ENCODE measurements at regions not wholly inside any gene's neighbourhood (a gene's known extent, or its start where the extent isn't known, plus 50 kb on each side); places are given as distances from the start of the nearest gene placed in this dataset.

DNA sequence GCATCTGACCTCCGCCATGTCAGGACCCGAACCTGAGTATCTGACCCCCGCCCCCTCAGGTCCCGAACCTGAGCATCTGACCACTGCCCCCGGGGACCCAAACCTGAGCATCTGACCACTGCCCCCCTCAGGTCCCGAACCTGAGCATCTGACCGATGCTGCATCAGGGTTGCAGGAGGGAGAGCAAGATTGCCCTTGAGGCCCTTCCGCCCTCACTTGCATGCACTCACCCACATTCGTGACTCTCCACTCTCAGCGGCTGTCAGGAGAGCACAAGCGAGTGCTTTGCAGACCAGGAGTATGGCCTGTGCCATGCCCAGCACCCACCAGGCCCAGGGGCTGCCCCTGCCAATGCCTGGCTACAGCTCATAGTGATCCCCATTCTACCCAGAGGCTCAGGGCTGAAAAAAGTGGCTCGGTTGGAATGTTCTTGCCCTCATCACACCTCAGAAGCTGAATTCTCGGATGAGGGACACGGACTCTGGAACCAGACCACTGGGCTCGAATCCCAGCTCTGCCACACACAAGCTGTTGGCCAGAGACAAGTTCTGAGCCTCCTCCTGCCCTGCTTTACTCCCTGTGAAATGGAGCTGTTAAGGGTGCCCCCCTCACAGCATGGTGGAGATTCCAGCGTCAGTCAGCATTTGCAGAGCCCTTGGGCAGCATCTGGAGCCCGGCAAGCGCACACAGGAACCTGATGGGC is 82.1 kb downstream of the DLL1 start:
- TF ChIP-seq, protein P1, sequence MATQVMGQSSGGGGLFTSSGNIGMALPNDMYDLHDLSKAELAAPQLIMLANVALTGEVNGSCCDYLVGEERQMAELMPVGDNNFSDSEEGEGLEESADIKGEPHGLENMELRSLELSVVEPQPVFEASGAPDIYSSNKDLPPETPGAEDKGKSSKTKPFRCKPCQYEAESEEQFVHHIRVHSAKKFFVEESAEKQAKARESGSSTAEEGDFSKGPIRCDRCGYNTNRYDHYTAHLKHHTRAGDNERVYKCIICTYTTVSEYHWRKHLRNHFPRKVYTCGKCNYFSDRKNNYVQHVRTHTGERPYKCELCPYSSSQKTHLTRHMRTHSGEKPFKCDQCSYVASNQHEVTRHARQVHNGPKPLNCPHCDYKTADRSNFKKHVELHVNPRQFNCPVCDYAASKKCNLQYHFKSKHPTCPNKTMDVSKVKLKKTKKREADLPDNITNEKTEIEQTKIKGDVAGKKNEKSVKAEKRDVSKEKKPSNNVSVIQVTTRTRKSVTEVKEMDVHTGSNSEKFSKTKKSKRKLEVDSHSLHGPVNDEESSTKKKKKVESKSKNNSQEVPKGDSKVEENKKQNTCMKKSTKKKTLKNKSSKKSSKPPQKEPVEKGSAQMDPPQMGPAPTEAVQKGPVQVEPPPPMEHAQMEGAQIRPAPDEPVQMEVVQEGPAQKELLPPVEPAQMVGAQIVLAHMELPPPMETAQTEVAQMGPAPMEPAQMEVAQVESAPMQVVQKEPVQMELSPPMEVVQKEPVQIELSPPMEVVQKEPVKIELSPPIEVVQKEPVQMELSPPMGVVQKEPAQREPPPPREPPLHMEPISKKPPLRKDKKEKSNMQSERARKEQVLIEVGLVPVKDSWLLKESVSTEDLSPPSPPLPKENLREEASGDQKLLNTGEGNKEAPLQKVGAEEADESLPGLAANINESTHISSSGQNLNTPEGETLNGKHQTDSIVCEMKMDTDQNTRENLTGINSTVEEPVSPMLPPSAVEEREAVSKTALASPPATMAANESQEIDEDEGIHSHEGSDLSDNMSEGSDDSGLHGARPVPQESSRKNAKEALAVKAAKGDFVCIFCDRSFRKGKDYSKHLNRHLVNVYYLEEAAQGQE (IDR thresholded peaks at IDR 0.05; ENCODE audit: insufficient read depth in 1 of 2, low read depth in 2 of 2, low read length in 2 of 2), result no peak
- TF ChIP-seq SIN3A (IDR thresholded peaks at IDR 0.05; ENCODE audit: borderline replicate concordance, insufficient read depth, low read length), result no peak
- TF ChIP-seq TAF1 (IDR thresholded peaks at IDR 0.05; ENCODE audit: borderline replicate concordance, insufficient read depth, low read length), result no peak
- no peak for TF ChIP-seq POLR2AphosphoS5 (IDR thresholded peaks at IDR 0.05; ENCODE audit: low read depth, low read length)
- TF ChIP-seq FOXP2 (optimal IDR thresholded peaks at IDR 0.05; ENCODE audit: borderline replicate concordance, extremely low read depth, extremely low read length, insufficient read depth), result no peak

DNA sequence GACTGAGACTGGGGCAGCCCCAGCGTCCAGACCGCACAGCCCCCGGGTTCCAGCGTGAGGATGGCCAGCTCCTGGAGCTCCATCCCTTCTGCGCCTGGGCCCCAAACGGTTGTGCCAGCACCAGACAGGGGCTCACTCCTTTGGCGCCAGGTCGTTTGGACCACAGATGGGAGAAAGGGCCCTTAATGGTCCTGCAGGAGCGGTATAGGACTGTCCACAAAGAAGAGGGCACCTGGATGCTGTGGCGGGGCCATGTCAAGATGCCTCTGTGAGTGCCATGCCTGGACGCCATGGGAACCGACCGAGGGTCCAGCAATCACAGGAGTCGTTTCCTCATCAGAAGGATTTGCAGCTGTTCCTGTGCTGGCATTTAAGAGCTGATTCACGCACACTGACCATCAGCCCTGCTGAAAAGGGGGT is 82.7 kb downstream of the DLL1 start:
- no peak for TF ChIP-seq POLR2AphosphoS5 (IDR thresholded peaks at IDR 0.05; ENCODE audit: low read depth, low read length)
- TF ChIP-seq, protein P1 (IDR thresholded peaks at IDR 0.05; ENCODE audit: insufficient read depth in 1 of 2, low read depth in 2 of 2, low read length in 2 of 2), result no peak
- TF ChIP-seq TAF1 (IDR thresholded peaks at IDR 0.05; ENCODE audit: borderline replicate concordance, insufficient read depth, low read length), result no peak

DNA sequence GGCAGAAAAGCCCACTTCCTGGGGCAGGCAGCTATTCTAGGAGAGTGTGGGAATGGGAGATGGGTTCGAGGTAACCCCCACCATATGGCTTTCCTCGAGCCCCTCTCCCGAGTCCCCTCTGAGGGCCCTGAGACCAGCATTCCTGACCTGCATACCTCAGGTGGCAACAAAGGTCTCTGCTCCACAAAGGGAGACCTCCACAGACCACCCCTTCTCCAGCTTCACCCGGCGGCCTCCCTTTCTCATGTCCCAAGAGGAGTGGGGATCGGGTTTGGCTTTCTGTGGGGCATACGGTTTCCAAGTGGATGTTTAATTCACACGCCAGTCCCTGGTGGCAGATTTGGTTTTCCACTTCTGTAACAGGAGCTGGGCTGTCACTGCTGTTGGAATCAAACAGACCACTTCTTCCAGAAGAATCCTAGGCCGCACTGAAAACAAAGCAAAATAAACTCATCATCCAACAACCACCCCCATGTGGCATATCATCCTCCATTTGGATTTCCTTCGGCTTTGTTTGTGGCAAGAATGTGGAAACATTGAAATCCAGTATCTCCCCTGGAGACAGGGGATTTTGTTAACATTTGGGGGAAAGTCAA is 83.2 kb downstream of the DLL1 start:
- TF ChIP-seq TAF1 (IDR thresholded peaks at IDR 0.05; ENCODE audit: borderline replicate concordance, insufficient read depth, low read length) (no peak), FOXP2 (optimal IDR thresholded peaks at IDR 0.05; ENCODE audit: borderline replicate concordance, extremely low read depth, extremely low read length, insufficient read depth) (no peak), POLR2AphosphoS5 (IDR thresholded peaks at IDR 0.05; ENCODE audit: low read depth, low read length) (no peak), SIN3A (IDR thresholded peaks at IDR 0.05; ENCODE audit: borderline replicate concordance, insufficient read depth, low read length) (no peak)
- TF ChIP-seq, protein P1 (IDR thresholded peaks at IDR 0.05; ENCODE audit: insufficient read depth in 1 of 2, low read depth in 2 of 2, low read length in 2 of 2), result no peak

DNA sequence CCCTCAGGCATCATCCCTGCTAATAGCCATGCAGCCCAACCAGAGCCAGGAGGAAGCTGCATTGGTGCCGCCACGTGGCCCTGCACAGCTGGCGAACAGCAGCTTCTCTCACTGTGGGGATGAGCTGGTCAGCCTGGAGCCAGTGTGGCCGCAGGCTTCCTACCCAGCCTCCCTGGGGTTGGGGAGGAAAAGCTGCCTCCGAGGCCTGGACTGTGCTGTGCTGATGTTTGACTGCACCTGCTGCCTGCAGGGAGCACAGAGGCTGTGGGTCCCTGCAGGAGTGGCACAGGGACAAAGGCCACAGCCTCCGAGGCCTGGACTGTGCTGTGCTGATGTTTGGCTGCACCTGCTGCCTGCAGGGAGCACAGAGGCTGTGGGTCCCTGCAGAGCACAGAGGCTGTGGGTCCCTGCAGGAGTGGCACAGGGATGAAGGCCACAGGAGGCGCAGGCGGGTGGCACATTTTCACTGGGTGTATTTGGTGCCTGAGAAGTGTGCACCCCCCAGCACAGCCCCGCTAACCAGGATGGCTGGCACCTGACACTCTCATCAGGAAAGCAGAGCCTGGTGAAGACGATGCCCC is 83.9 kb downstream of the DLL1 start:
- TF ChIP-seq SIN3A (IDR thresholded peaks at IDR 0.05; ENCODE audit: borderline replicate concordance, insufficient read depth, low read length) (no peak), POLR2AphosphoS5 (IDR thresholded peaks at IDR 0.05; ENCODE audit: low read depth, low read length) (no peak), FOXP2 (optimal IDR thresholded peaks at IDR 0.05; ENCODE audit: borderline replicate concordance, extremely low read depth, extremely low read length, insufficient read depth) (no peak), TAF1 (IDR thresholded peaks at IDR 0.05; ENCODE audit: borderline replicate concordance, insufficient read depth, low read length) (no peak)
- TF ChIP-seq, protein P1 (IDR thresholded peaks at IDR 0.05; ENCODE audit: insufficient read depth in 1 of 2, low read depth in 2 of 2, low read length in 2 of 2), result no peak
